ENCODE measurements at regions not wholly inside any gene's neighbourhood (a gene's known extent, or its start where the extent isn't known, plus 50 kb on each side); places are given as distances from the start of the nearest gene placed in this dataset.

DNA sequence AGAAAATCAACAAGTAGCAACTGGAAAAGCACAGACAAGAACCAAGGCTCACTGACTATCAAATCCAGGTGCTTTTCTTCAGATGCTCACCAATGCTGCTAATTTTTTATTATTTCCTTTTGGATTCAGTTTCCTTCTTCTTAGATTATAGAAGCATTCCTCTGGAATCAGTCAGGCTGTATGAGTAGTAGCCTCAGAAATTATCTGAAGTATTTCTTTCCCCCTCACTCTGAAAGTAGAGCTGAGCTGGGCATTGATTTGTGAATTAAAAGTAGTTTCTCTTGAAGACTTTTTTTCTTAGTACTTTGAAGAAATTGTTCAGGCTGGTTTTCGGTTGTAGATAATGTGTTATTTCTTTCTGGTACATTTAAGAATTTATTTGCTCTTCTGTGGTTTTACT lies 273.7 kb downstream of the NOL4 start:
- DNase-seq, result no peak

DNA sequence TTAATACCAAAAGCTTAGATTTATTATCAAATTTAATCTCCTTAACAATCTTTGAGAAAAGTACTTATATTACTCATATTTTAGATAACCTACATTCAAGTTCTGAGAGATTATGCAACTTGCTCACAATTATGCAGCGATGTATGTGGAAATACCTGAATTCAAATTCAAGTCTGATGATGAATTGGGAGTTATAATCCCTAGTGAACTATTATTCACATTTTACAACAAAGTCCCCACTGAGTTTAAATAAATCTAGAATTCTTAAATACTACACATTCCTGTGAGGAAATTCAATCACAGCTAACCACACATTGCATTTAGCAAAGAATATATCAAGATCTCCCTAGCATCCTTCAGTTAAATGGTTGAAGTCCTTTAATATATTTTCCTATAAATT lies 278.4 kb downstream of the NOL4 start:
- no peak for DNase-seq

DNA sequence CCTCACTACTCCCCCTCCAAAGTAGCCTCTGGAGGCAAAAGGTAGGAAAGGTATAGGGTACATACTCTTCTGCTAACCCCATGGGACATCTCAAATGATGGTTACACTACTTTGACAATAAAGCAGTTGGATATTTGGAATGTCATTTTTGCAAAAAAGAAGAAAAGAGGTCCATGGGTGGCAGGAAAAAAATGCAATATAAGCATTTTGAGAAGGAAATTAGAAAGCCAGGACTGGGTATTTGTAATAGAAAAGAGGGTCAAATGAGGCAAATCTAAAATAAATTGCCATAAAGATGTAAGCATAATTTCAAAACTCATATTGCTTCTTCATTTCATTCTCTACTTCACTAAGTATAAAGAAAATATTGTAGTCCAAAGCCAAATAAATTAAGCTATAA lies 280.2 kb downstream of the NOL4 start:
- DNase-seq, result no peak

DNA sequence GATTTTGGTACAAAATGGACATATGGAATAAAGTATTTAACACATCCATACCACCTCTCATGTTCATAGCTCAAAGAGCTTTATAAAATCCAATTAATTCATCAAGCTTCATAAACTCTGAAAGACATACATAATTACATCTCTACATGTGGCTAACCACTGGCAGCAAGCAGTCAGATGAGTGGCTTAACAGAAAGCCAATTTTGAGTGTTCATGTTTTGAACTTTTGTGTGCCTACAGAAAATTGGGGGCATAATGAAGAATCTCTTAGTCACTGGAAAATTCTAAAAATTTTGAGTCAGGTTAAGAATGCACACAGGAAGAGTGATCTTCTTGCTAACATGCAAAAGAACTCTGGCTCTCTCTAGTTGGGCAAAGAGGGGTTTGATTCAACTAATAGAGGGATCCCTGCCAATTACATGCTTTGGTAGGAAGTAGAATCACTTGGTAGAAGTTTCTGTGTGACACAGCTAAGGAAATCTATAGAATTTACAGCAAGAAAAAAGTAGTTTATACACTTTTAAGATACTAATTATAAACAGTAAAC lies 287.4 kb downstream of the NOL4 start:
- no peak for DNase-seq

DNA sequence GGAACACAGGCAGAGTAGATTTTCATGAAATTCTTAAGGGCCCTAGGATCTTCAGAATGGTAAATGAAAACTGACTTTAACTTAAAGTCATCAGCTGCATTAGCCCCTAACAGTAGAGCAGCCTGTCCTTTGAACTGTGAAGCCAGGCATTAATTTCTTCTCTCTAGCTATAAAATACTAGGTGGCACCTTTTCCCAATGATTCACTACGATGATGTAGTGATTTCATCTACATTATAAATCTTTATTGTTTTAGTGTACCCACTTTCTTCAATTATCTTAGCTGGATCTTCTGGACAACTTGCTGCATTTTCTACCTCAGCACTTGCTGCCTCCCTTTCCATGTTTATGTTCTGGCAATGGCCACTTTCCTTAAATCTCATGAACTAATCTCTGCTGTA lies 290.5 kb downstream of the NOL4 start:
- DNase-seq, result no peak

DNA sequence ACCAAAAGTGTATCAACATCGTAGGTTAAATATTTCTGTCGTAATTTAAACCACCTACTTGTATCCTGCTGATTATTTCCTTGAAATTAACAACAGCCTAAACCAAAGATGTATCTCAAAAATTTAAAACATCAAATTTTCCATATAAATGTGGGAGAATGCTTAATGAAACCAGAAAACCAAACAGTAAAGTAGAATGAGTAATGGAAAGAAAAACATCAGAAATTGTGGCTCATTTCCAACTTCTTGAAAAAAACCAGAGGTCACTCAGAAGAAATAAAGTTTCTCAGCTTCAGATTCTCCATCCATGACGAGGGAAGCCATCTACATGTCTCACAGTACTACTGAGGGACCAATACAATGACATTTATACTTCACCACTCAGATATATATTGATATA lies 296.5 kb downstream of the NOL4 start:
- DNase-seq, result no peak

DNA sequence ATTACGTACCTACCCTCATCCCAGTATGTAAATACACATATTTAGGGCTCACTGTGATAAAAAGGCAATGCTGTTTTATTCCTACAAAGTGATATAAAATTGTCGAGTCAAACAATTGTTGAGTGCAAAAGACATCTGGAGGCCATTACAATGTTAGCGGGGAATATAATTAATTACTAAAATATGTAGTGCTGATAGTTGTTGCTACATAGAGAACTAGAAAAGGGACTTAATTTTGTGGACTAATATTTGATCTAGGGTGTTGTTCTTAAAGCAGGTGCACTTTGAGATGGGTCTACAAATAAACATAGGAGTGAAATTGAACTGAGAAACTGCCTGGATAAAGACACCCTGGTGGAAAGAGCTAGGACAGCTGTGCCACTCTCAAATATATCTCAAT lies 300.1 kb downstream of the NOL4 start:
- DNase-seq, result peak; percentile 46

DNA sequence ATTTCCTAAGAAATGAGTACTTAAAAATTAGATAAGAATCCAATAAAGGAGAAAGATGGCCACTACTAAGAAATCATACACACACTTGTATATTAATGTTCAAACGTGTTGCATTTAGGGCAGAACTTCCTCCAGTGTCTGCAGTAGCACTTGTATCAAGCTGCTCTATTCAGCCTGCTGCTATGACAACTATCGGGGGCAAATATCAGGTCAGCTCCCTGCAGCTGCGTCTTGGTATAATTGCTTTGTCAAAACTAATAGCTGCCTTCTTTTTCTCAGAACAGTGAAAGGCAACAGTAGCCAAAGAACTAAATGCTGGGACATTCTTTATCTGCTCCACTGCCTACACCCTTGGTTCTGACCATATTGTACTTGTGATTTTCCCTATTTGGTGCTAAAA lies 300.7 kb downstream of the NOL4 start:
- peak; percentile 90 for DNase-seq

DNA sequence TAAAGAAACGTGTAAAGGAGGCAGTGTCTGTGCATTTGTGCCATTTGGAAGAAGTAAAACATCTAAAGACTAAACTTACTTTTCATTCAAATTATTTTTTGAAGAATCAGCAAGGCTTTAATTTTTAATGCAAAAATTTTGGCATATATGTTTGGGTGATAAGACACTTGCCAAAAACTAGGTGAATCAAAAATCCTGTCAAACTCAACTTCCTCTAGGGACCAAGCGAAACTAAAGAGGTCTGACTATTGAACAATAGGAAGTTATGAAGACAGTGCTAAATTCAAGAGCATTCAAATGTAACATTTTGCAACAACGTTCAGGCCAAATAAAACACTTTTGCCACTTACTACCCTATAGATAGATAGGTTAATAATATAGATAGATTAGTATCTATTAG lies 306.1 kb downstream of the NOL4 start:
- no peak for DNase-seq

DNA sequence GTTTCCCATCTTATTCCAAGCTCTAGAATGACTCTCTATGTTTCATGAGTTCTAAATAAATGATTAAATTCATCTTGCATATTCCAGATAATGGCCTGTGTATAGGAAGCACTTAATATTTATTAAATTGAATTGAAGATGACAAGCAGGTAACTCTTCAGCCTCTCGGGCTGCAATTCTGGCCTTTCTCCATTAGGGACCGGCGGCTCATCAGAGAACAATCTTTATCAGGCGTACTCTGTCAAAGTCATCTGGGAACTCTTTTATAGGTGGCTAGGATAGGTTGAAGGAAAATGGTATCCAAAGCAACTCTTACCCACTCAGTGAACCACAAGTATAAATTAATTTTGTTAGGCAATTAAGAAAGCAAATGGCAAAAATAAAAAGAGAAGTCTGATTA lies 308.5 kb downstream of the NOL4 start:
- no peak for DNase-seq

DNA sequence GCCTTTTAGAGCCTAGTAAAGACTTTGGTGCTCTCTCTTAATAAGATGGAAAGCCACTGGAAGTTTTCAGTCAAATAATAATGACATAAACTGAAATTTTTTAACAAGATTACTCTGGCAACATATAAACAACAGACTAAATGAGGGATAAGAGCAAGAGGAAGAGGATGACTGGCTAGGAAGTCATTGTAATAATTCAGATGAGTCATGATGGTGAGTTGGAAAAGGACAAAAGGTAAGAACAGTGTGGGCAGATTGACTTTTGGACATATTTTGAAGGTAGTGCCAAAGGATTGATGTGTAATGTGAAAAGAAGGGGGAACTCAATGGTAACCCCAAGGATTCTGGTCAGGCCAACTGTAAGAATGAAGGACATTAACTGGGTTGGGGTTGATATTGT lies 310.3 kb downstream of the NOL4 start:
- no peak for DNase-seq

DNA sequence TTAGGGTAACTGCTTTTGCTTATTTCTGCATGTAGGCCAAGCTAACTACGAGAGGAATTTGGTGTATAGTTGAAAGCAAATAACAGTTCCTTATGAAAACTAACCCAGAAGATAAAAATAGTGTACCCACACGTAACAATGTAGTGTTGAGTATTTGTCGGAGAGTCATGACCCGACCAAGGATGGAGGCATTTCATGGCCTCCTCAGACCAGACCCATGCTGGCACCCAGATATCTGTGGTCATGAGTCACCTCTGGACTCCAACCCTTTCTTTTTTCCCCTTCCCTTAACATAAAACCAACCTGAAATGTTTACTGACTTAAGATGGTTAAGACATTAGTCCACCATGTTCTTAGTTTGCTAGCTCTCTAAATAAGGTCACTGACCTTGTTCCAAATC lies 318.7 kb downstream of the NOL4 start:
- DNase-seq, result no peak

DNA sequence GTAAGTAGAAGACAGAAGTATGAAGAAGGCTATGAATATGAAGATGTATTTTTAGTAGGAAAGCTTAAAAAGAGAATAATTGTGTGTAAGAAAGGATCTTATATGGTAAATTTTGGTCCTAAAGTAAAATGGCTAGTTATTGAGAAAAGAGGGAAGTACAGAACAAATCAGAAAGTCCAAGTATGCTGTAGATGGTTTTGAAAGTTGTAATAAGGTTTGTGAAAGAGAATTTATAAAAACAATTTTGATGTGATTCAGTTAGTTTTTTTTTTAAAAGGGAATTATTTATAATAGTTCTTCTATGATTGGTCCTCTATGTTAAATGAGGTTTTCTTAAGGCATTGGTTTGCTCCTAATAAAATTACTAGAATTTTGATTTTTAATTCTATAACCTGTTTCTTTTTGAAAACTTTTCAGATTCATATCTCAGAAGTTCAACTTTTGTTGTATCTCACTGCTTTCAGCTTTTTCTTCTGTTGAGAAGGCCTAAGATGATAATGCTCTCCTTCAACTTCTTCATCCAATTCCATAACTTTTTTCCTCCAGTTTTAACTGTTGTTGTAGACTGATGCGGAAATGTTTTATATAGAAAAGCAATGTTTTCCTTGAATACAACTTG lies 322.7 kb downstream of the NOL4 start:
- no peak for DNase-seq

DNA sequence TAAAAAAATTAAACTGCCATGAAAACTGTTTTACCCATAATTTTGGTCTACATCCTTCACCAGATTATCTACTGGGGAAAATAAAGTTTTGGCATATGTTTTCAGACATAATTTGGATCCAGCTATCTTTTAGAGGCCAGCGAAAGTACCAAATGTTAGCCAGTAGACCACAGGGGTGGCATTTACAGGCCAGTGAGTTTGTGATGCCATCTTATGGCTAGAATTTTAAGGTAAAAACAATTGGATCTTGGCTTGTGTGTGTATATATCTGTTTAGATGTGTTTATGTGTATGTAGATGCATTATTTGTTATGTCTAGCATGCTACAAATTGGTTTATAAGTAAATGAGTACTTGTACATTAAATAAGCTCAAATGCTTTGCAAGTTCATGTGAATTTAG lies 322.6 kb downstream of the ASXL3 start:
- no peak for DNase-seq

DNA sequence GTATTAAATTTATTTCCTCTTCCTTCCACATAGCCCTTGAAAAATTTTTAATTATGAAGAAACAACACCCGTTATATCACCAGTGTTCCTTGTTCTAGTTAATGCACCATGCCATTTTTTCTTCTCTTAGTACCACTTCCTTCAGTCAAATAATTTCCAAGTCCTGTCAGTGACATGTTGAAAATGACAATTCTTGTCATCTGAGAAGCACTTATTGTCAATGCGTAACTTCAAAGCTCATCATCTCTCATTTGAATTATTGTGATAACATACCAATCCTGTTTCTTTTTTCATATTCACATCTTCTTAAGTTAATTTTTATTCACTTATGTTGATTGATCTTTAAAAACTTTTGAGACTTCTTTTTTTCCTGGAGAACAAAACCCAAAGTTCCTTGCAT lies 320.4 kb downstream of the ASXL3 start:
- DNase-seq, result no peak

DNA sequence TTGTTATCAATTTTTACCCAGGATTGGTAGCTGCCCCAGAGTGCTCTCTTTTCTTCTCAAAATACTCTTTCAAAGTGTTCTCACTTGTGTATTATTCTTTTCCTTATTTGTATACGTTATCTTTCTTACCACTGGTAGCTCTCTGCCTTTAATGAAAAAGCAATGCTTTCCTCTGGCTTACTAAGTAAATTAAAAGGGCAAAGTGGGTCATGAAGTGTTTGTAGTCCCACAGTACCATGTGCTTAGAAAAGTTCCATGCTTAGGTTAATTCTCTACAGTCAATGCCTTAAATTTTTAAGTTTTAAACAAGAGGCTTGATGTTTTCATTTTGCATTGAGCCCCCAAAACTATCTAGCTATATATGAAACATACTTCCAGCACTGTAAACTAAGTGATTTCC lies 300.2 kb downstream of the ASXL3 start:
- DNase-seq, result no peak

DNA sequence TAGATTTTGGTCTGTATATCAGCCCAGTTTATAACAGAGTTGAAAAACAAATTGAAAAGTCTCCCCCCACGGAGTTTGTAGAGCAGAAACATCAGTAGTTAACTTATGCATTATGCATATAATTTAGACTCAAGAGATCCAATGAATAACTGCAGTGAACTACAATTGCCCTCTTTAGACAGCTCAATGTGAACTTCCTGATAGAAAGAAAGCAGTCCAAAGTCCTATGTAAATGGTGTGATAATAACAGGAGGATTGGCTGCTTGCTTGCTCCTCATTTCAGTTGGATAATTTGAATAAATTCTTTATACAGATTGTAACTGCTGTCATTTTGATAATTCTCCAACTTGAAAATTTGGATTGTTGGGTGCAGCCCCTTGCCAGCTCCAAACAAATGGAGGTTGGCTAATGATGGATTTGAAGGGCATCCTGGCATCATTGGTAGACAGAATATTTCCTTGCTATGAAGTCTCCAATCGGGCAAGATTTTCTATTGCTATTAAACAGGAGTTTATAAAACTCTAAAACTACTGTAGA lies 297.1 kb downstream of the ASXL3 start:
- no peak for DNase-seq

DNA sequence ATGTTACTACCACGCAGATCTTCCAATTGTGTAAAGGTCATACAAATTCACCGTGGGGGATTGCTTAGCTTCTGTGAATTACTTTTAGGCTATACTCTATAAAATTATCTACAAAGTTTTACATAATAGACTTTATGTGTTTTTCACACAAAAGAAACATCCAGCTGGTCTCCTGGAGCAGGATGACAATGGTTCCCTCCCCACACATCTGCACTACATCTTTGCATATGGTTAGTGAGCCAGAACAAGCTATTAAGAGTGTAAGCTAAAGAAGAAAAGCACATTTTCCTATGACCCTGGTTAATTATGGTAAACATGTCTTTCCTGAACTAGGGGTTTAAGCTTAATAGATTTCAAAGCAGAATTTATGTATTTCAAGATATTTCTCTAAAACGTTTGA lies 295.1 kb downstream of the ASXL3 start:
- no peak for DNase-seq

DNA sequence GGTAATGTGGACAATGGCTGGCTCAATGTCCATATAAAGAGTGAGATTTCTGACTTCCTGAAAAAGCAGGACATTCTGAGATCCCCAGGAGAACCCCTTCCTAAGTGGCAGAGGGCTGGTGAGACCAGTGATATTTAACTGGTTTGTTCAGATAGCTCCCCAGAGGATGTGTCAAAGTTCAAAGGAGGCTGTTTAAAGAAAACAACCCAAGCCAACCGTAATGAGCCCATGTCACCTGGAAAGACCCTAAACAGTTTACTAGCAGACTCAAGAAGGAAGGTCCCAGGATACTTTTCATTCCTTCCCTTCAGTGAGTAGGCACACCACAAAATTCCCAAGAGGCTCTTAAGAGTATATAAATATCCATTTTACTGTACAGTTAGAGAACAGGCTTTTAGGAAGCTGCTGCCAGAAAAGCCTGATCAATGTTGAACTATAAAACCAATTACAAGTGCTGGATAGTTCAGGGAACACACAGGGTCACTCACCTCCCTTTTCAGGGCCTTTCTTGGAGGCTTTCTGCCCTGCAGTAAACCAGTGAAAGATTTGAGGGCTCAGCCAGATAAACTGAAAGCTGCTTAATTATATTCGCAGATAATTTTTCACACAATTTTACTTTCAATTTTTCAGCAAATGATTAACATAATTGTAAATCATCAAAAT lies 293.5 kb downstream of the ASXL3 start:
- no peak for DNase-seq

DNA sequence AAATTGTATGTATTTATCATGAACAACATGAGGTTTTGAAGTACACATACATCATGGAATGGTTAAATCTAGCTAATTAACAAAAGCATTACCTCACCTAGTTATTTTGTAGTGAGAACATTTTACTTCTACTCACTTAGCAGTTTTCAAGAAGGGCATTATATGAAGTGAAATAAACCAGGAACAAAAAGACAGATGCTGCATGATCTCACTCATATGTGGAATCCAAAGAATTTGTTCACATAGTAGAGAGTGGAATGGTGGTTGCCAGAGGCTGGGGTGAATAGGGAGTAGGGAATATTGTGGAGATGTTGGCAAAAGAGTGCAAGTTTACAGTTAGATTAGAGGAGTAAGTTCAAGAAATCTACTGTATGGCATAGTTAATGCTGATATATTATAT lies 292.0 kb downstream of the ASXL3 start:
- no peak for DNase-seq

DNA sequence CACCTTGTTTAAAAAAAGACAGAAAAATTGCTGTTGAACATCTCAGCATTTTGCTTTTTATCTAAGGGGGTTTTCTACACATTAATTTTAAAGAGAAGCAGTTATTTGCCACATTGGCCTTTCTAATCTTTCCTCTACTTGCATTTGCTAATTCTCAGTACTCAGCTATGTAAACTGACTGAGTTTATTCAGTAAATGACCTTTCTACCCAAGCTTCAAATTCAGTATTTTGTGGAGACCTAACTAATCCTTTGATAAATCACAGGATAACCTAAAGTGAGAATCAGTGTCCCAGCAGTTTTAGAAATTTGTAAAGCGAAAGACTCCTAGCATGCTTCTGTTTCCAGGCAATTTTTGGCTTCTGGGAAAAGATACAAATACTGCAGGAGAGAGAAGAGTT lies 288.4 kb downstream of the ASXL3 start:
- no peak for DNase-seq

DNA sequence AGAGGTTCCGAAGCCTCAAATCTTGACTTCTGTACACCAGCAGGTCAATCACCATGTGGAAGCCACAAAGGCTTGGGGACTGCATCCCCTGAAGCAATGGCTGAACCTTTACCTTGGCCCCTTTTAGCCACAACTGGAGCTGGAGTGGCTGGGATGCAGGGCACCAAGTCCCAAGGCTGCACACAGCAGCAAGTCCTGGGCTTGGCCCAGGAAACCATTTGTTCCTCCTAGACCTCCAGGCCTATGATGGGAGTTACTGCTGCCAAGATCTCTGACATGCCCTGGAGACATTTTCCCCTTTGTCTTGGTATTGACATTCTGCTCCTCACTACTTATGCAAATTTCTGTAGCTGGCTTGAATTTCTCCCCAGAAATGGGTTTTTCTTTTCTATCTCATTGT lies 285.9 kb downstream of the ASXL3 start:
- DNase-seq, result no peak

DNA sequence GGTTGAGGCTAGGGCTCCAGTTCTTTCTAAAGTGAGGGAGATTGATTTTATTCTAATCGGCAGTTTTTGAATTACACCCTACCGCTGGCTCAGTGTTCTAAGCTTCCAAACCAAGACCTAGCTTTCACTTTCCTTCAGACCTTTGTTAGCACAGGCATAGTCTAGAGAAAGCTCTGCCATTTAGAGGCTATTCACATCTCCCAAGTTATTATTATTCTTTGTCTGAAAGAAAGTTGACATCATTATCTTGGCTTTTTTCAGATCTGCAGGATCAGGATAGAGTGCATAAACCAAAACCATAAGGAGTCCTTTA lies 276.8 kb downstream of the ASXL3 start:
- DNase-seq, result no peak

DNA sequence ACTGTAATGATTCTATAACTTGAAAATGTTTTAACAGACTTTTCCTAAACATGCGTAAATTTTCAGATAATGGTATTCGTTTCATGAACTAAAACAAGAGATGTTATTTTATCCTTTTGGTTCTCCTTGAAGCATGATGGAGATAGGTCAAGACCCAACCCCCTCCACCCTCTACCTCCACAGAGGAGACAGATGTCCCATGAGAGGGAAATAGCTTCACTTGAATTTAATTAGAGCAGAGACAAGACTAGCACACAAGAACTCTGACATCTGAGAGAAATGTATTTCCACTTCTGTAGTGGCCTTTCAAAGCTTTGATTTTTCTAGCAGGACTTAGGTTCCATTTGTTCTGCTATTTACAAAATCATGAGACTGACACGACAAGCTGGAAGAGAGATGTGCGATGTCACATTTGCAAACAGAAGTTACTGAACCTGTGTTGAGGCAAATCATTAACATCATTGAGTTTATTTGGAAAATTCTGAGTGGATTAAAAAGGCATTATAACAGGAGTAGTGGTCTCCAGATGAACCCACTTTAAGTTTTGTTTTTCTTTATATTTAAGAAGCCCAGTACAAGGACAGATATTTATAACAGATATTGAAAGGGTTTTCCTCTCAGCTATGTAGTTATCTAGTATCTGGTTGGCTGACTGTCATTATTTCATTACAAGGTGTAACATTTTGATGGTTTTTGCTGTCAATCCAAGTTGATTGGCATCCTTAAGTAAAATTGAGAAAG lies 276.2 kb downstream of the ASXL3 start:
- DNase-seq, result no peak
